ENCODE measurements at regions not wholly inside any gene's neighbourhood (a gene's known extent, or its start where the extent isn't known, plus 50 kb on each side); places are given as distances from the start of the nearest gene placed in this dataset.

GRCh38 chr17:70357190-70357589 is 187.9 kb downstream of the KCNJ2 start:
- no peak for TF ChIP-seq POLR2AphosphoS5 (IDR thresholded peaks at IDR 0.05; ENCODE audit: borderline replicate concordance, low read depth, low read length)
- TF ChIP-seq EZH2 (IDR thresholded peaks at IDR 0.05) = no peak
- TF ChIP-seq FOXP2 (optimal IDR thresholded peaks at IDR 0.05; ENCODE audit: control extremely low read depth, extremely low read length, insufficient read depth) = no peak
